GM10266 (cell line): ENCODE measurements at regions not wholly inside any gene's neighbourhood (a gene's known extent, or its start where the extent isn't known, plus 50 kb on each side); places are given as distances from the start of the nearest gene placed in this dataset.

Experiments
- DNase-seq: peaks from one replicate; pipeline ENCODE4 v3.0.0; 2012; ENCODE audit errors: extremely low spot score
- TF ChIP-seq, protein P1 (sequence below): IDR thresholded peaks from 2 replicates; pipeline ENCODE4 v1.5.1; 2012; ENCODE audit warnings: mild to moderate bottlenecking, low read depth; ENCODE audit not compliant: control insufficient read depth, insufficient read depth; ENCODE audit errors: missing control alignments

DNA sequence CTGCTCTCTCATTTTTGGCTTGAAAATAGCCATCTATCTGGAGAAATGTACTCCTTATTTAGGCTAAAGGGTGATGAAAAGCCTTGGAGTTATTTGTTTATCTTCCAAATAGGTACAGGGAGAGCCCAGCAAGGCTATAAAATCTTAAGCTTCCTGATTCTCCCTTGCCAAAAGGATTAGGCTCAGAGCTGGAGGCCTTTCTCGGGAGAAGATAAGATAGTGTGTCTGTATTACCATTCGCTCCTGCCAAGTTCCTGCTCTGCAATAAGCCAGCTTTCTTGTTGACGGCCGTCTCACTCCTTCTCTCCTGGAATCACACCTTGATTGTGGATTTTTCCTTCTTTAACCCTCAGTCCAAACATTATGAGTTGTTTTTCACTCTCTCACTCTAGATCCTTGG lies 171.8 kb upstream of the TTC29 start:
- TF ChIP-seq, protein P1, sequence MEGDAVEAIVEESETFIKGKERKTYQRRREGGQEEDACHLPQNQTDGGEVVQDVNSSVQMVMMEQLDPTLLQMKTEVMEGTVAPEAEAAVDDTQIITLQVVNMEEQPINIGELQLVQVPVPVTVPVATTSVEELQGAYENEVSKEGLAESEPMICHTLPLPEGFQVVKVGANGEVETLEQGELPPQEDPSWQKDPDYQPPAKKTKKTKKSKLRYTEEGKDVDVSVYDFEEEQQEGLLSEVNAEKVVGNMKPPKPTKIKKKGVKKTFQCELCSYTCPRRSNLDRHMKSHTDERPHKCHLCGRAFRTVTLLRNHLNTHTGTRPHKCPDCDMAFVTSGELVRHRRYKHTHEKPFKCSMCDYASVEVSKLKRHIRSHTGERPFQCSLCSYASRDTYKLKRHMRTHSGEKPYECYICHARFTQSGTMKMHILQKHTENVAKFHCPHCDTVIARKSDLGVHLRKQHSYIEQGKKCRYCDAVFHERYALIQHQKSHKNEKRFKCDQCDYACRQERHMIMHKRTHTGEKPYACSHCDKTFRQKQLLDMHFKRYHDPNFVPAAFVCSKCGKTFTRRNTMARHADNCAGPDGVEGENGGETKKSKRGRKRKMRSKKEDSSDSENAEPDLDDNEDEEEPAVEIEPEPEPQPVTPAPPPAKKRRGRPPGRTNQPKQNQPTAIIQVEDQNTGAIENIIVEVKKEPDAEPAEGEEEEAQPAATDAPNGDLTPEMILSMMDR = no peak
- no peak for DNase-seq

GRCh38 chr4:147118528-147118927 lies 172.9 kb upstream of the TTC29 start:
- TF ChIP-seq, protein P1 = no peak
- no peak for DNase-seq

GRCh38 chr4:147122685-147123084 lies 177.0 kb upstream of the TTC29 start:
- DNase-seq = no peak
- TF ChIP-seq, protein P1 = no peak

- TF ChIP-seq, protein P1 = no peak
- no peak for DNase-seq
Observed at GRCh38 chr4:147123146-147123545, 177.5 kb upstream of the TTC29 start.

DNA sequence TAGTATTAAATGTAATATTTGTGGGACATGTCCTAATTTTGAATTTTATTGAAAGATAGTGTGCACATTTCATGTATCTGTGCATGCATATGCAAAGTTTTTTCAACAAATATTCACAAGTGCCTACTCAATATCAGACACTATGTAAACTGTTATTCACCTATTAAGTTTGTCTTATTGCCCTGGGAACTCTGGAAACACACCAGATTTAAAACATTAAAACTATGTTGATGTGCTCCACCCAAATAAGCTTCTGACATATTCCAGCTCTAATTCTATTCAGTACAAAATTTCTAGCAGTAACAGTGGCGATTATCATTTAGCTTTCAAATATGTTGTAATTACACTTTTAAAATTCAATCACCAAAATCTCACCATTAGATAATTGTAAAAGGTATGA lies 183.1 kb upstream of the TTC29 start:
- DNase-seq = no peak
- TF ChIP-seq, protein P1 = no peak

- TF ChIP-seq, protein P1 = no peak
- no peak for DNase-seq
Observed at GRCh38 chr4:147129687-147130086, 184.0 kb upstream of the TTC29 start.

DNA sequence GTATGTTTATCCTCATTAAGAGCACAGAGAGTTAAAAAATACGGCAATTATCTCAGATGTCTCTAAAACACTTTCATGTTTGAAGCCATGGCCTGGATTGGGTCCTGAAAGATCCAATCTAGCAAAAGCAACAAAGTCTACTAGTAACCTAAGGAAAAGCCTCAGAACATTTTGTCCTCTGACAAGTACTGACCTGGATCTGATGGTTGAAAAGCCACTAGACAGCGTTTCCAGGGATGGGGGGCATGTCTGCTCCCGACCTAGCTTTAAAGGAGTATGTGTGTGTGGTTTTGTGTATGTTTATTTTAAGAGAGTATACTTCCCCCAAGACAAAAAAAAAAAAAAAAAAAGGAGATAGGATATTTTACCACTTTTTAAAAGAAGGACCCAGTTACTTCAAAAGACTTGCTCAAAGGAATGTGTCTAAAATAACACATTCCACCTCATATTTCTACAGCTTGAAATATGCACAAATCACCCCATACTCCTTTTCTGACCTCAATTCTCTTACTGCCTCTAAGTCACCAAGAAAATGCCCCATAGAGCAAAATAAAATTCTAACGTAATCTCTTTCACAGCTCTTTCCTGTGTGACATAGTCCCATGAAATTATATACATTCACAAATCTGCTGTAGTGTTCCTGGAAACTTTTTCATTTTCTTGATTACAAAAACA lies 189.0 kb upstream of the TTC29 start:
- DNase-seq = no peak
- TF ChIP-seq, protein P1 = no peak
